ENCODE measurements at regions not wholly inside any gene's neighbourhood (a gene's known extent, or its start where the extent isn't known, plus 50 kb on each side); places are given as distances from the start of the nearest gene placed in this dataset.

- TF ChIP-seq, protein P1, sequence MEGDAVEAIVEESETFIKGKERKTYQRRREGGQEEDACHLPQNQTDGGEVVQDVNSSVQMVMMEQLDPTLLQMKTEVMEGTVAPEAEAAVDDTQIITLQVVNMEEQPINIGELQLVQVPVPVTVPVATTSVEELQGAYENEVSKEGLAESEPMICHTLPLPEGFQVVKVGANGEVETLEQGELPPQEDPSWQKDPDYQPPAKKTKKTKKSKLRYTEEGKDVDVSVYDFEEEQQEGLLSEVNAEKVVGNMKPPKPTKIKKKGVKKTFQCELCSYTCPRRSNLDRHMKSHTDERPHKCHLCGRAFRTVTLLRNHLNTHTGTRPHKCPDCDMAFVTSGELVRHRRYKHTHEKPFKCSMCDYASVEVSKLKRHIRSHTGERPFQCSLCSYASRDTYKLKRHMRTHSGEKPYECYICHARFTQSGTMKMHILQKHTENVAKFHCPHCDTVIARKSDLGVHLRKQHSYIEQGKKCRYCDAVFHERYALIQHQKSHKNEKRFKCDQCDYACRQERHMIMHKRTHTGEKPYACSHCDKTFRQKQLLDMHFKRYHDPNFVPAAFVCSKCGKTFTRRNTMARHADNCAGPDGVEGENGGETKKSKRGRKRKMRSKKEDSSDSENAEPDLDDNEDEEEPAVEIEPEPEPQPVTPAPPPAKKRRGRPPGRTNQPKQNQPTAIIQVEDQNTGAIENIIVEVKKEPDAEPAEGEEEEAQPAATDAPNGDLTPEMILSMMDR (IDR thresholded peaks at IDR 0.05; ENCODE audit: borderline replicate concordance, insufficient read depth, low read depth, low read length) = no peak
- H3K4me3 ChIP-seq (ENCODE audit: low read depth, low read length) = no peak overlapping the region
These were observed 707.3 kb downstream of the MED13L start for GRCh38 chr12:115570069-115570777.

DNA sequence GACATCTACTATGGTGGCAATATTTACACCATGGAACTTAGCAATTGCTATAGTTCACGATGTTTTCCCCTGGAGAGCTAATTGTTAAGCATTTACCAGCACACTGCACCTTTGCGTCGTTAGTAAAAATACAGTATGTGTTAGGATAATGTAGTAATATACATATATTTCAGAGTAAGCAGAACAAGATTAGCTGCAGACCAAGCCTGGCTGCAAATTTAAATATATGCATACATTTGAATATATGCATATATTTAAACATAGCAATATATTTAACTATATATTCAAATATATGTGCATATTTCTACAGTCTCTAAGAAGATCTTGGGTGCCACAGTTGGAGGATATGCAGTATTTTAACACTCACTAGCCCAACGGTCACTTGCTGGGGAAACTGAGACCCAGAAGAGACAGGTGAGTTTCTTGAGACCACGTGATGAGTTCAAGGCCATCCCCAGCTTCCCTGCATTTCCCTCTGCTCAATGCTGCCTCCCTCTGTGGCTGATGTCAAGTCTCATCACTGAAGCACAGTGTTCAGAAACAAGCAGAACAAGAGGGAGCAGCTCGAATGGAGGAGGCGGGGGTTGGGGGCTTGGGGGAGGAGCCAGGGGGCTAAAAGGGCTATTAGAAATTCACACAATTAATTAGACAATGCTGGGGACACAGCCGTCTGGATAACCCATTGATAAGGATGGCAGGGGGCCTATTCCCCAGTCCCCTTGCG, 708.0 kb downstream of the MED13L start:
- no peak overlapping the region for H3K4me3 ChIP-seq (ENCODE audit: low read depth, low read length)
- TF ChIP-seq, protein P1 (IDR thresholded peaks at IDR 0.05; ENCODE audit: borderline replicate concordance, insufficient read depth, low read depth, low read length) = no peak

DNA sequence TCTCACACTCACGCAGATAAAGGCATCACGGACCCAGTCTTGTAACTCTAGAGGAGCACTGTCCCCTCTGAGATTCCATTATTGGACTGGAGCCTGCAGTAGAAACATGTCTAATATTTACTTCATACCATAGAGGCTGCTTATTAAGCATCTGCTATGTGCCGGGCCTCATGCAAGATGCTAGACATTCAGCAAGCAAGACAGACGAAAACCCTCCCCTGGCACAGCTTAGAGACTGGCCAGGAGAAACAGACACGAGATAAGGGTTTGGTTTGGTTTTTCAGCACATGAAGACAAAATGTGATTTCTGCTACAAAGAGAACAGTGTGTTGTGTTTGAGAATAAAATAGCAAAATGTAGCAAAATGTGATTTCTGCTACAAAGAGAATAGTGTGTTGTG, 719.2 kb downstream of the MED13L start:
- TF ChIP-seq, protein P1 (IDR thresholded peaks at IDR 0.05; ENCODE audit: borderline replicate concordance, insufficient read depth, low read depth, low read length) = no peak
- H3K4me3 ChIP-seq (ENCODE audit: low read depth, low read length) = no peak overlapping the region

- TF ChIP-seq, protein P1 (IDR thresholded peaks at IDR 0.05; ENCODE audit: borderline replicate concordance, insufficient read depth, low read depth, low read length) = no peak
- H3K4me3 ChIP-seq (ENCODE audit: low read depth, low read length) = no peak overlapping the region
These were observed 723.9 kb downstream of the MED13L start for GRCh38 chr12:115553622-115554021.

DNA sequence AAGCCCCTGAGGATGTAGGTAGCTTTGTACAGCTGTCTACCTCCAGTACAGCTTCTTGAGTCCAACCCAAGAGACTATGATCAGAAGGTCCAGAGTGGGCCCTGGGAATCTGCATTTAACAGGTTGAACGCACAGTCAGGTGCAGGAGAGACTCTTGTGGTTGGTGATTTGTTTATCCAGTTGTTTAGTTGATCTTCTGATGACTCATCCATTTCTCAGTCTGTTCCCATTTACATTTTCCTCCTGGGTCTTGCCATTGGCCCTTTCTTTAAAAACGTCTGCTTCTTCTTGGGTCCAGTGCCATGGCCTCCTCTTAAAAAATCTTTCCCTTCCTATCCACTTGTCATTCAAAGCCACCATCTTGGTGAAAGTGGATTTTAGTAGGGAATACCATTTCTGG, 734.2 kb downstream of the MED13L start:
- no peak overlapping the region for H3K4me3 ChIP-seq (ENCODE audit: low read depth, low read length)

GRCh38 chr12:115542656-115543055, 734.8 kb downstream of the MED13L start:
- TF ChIP-seq, protein P1 (IDR thresholded peaks at IDR 0.05; ENCODE audit: borderline replicate concordance, insufficient read depth, low read depth, low read length) = no peak
- no peak overlapping the region for H3K4me3 ChIP-seq (ENCODE audit: low read depth, low read length)

More for the DNA sequence above, 734.2 kb downstream of the MED13L start:
- TF ChIP-seq, protein P1 (IDR thresholded peaks at IDR 0.05; ENCODE audit: borderline replicate concordance, insufficient read depth, low read depth, low read length) = no peak

All from GM12875 (cell line).